Gastrocnemius medialis (tissue), 4 donors: ENCODE measurements at regions not wholly inside any gene's neighbourhood (a gene's known extent, or its start where the extent isn't known, plus 50 kb on each side); places are given as distances from the start of the nearest gene placed in this dataset.

Experiments used
- CTCF ChIP-seq, 5 experiments: fragments of 450-650 bp in 3 of 5; fragments of 200-600 bp in 2 of 5; sonication (generic) in 2 of 5; IDR thresholded peaks in 4 of 5; conservative IDR thresholded peaks in 1 of 5; 1 replicate in 4 of 5; 2 replicates in 1 of 5; pipeline ENCODE4 v1.5.1; 2016 to 2019; ENCODE audit warnings: antibody characterized with exemption in 5 of 5, mild to moderate bottlenecking in 3 of 5, moderate library complexity in 3 of 5
- POLR2A ChIP-seq, 2 donors: fragments of 450-650 bp; IDR thresholded peaks; one replicate each; pipeline ENCODE4 v1.6.1; 2017; ENCODE audit warnings: antibody characterized with exemption in 2 of 2, mild to moderate bottlenecking in 2 of 2, moderate library complexity in 2 of 2

GRCh38 chr2:217031445-217031844 lies 171.6 kb upstream of the TNP1 start:
- no peak for TF ChIP-seq CTCF (IDR thresholded peaks at IDR 0.05 in 4 of 5, conservative IDR thresholded peaks at IDR 0.05 in 1 of 5)
- TF ChIP-seq POLR2A (IDR thresholded peaks at IDR 0.05) = no peak
